Liver (tissue), 8 donors: ENCODE measurements at regions not wholly inside any gene's neighbourhood (a gene's known extent, or its start where the extent isn't known, plus 50 kb on each side); places are given as distances from the start of the nearest gene placed in this dataset.

ENCODE experiments used
- DNase-seq: peaks from one replicate; pipeline ENCODE4 v3.0.0-alpha.2; 2017; ENCODE audit warnings: low spot score
- H3K27ac ChIP-seq, 2 donors: one replicate each; pipeline ENCODE4 v1.7.0; 2013; ENCODE audit warnings: inconsistent platforms in 2 of 2, low read length in 2 of 2, control low read depth in 1 of 2, low read depth in 1 of 2, mild to moderate bottlenecking in 1 of 2
- H3K27me3 ChIP-seq, 4 donors: one replicate each; pipeline versions ENCODE4 v1.6.1 to v1.7.0; 2013; ENCODE audit warnings: low read length in 3 of 4, inconsistent platforms in 1 of 4, mild to moderate bottlenecking in 1 of 4, moderate library complexity in 1 of 4; ENCODE audit not compliant: control insufficient read depth in 4 of 4, insufficient read depth in 4 of 4
- H3K36me3 ChIP-seq, 4 donors: one replicate each; pipeline versions ENCODE4 v1.6.1 to v1.7.0; 2013; ENCODE audit warnings: low read length in 3 of 4, mild to moderate bottlenecking in 3 of 4, low read depth in 1 of 4, moderate library complexity in 1 of 4; ENCODE audit not compliant: control insufficient read depth in 4 of 4, insufficient read depth in 3 of 4
- H3K4me1 ChIP-seq, 4 donors: one replicate each; pipeline versions ENCODE4 v1.6.1 to v1.7.0; 2013; ENCODE audit warnings: low read length in 3 of 4, mild to moderate bottlenecking in 3 of 4, moderate library complexity in 1 of 4; ENCODE audit not compliant: control insufficient read depth in 4 of 4, insufficient read depth in 4 of 4
- H3K4me3 ChIP-seq, 3 donors: one replicate each; pipeline versions ENCODE4 v1.6.1 to v1.7.0; 2013; ENCODE audit warnings: low read length in 3 of 3, control low read depth in 1 of 3, low read depth in 1 of 3, mild to moderate bottlenecking in 1 of 3
- H3K9ac ChIP-seq, 2 donors: one replicate each; pipeline ENCODE4 v1.7.0; 2013; ENCODE audit warnings: low read length in 2 of 2, mild to moderate bottlenecking in 2 of 2, moderate library complexity in 2 of 2, control low read depth in 1 of 2, low read depth in 1 of 2
- H3K9me3 ChIP-seq, 4 donors: one replicate each; pipeline versions ENCODE4 v1.6.1 to v1.7.0; 2013; ENCODE audit warnings: low read length in 3 of 4; ENCODE audit not compliant: control insufficient read depth in 4 of 4
- EGR1 ChIP-seq, 2 donors: IDR thresholded peaks; 2 replicates each; pipeline ENCODE4 v1.6.1; 2016 to 2018; ENCODE audit warnings: antibody characterized with exemption in 2 of 2, low read depth in 2 of 2
- FOXA2 ChIP-seq: IDR thresholded peaks from 2 replicates; pipeline ENCODE4 v1.6.1; 2016; ENCODE audit warnings: antibody characterized with exemption
- GABPA ChIP-seq, 2 donors: IDR thresholded peaks in 1 of 2; conservative IDR thresholded peaks in 1 of 2; 2 replicates each; pipeline ENCODE4 v1.6.1; 2016; ENCODE audit warnings: antibody characterized with exemption in 2 of 2, mild to moderate bottlenecking in 1 of 2, moderate library complexity in 1 of 2
- HNF4A ChIP-seq, 2 donors: conservative IDR thresholded peaks; 2 replicates each; pipeline ENCODE4 v1.6.1; 2016; ENCODE audit warnings: antibody characterized with exemption in 2 of 2, mild to moderate bottlenecking in 2 of 2
- HNF4G ChIP-seq: IDR thresholded peaks from 2 replicates; pipeline ENCODE4 v1.6.1; 2016; ENCODE audit warnings: antibody characterized with exemption
- NR2F2 ChIP-seq: IDR thresholded peaks from 2 replicates; pipeline ENCODE4 v1.6.1; 2016; ENCODE audit warnings: antibody characterized with exemption
- RAD21 ChIP-seq, 2 donors: IDR thresholded peaks; 2 replicates each; pipeline ENCODE4 v1.6.1; 2016; ENCODE audit warnings: antibody characterized with exemption in 2 of 2, mild to moderate bottlenecking in 2 of 2
- REST ChIP-seq: IDR thresholded peaks from 2 replicates; pipeline ENCODE4 v1.6.1; 2016; ENCODE audit warnings: antibody characterized with exemption, mild to moderate bottlenecking
- SP1 ChIP-seq: IDR thresholded peaks from 2 replicates; pipeline ENCODE4 v1.6.1; 2018; ENCODE audit warnings: antibody characterized with exemption, mild to moderate bottlenecking
- TAF1 ChIP-seq: conservative IDR thresholded peaks from 2 replicates; pipeline ENCODE4 v1.6.1; 2016; ENCODE audit warnings: antibody characterized with exemption, mild to moderate bottlenecking
- WGBS: extraction: QIAGEN DNeasy Blood & Tissue Kit; methylation state at CpG from one replicate; pipeline ENCODE4 v1.1.7; 2013; 5-methylcytosine and 5-hydroxymethylcytosine counted together
- TF ChIP-seq, protein P1 (sequence below): fragments of 150-350 bp; IDR thresholded peaks from 2 replicates; pipeline ENCODE4 v1.5.1; 2017; ENCODE audit warnings: improper control_type of control experiment, low read depth, low read length; ENCODE audit not compliant: missing input control
- TF ChIP-seq, protein P2 (sequence below): IDR thresholded peaks from 2 replicates; pipeline ENCODE4 v1.6.1; 2016; ENCODE audit warnings: antibody characterized with exemption
- donor health status: healthy.
- donor health status: healthy.
- donor health status: healthy.
- donor health status: healthy.
- donor health status: healthy.

GRCh38 chr2:217062768-217063167 is 202.9 kb upstream of the TNP1 start (continued):
- TF ChIP-seq, protein P1, sequence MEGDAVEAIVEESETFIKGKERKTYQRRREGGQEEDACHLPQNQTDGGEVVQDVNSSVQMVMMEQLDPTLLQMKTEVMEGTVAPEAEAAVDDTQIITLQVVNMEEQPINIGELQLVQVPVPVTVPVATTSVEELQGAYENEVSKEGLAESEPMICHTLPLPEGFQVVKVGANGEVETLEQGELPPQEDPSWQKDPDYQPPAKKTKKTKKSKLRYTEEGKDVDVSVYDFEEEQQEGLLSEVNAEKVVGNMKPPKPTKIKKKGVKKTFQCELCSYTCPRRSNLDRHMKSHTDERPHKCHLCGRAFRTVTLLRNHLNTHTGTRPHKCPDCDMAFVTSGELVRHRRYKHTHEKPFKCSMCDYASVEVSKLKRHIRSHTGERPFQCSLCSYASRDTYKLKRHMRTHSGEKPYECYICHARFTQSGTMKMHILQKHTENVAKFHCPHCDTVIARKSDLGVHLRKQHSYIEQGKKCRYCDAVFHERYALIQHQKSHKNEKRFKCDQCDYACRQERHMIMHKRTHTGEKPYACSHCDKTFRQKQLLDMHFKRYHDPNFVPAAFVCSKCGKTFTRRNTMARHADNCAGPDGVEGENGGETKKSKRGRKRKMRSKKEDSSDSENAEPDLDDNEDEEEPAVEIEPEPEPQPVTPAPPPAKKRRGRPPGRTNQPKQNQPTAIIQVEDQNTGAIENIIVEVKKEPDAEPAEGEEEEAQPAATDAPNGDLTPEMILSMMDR: no peak
- TF ChIP-seq NR2F2: no peak
- TF ChIP-seq REST: no peak
- no peak for TF ChIP-seq HNF4G
- TF ChIP-seq RAD21 (IDR thresholded peaks at IDR 0.05): no peak

GRCh38 chr2:217061916-217062505 is 202.1 kb upstream of the TNP1 start:
- TF ChIP-seq SP1: no peak

DNA sequence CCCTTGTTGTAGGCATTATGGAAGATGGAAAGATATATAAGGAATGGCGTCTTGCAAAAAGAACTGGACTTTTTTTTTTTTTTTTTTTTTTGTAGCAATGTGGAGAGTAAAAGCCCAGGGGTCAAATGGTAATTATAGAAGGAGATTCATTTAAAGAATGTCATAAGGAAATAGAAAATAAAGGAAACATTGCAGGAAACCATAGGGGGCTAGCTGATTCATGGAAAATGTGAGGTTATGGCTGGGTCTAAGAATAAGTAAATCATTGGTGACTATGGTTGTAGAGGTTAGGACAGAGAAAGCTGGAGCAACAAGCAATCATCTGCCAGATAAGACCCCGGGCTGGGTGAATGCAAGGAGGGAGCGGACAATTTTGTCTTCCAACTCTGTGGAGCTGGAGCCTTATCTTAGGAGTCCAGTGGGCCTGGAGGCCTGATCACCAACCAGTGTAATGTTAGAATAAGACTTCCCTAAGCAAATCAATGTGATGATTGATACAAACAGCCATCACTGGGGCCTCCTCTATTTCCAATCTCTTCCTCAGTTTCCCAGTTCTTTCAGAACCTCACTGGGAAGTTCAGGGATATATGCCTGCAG is 201.2 kb upstream of the TNP1 start:
- H3K9ac ChIP-seq: no peak overlapping the region
- WGBS: 82% methylated on average over 3 of the region's 3 CpGs
- no peaks in the 10 kb centered on the region for H3K4me1 ChIP-seq
- no peak overlapping the region for H3K27ac ChIP-seq
- H3K27me3 ChIP-seq: no peaks in the 10 kb centered on the region
- no peak for TF ChIP-seq SP1
- TF ChIP-seq TAF1: no peak
- no peak for TF ChIP-seq EGR1 (IDR thresholded peaks at IDR 0.05; ENCODE audit: low read depth in 2 of 2)
- no peak overlapping the region for H3K4me3 ChIP-seq
- no peaks in the 10 kb centered on the region for H3K9me3 ChIP-seq
- no peak for DNase-seq
- H3K36me3 ChIP-seq: no peaks in the 10 kb centered on the region

More at GRCh38 chr2:217061916-217062505, 202.1 kb upstream of the TNP1 start:
- Histone ChIP-seq H3K36me3 (no peaks in the 10 kb centered on the region), H3K4me1 (no peaks in the 10 kb centered on the region), H3K9me3 (no peaks in the 10 kb centered on the region), H3K27ac (no peak overlapping the region), H3K9ac (no peak overlapping the region), H3K27me3 (peaks cover 0 to 4% (median under 1%) of the 10 kb centered on the region in 4 donors), H3K4me3 (no peak overlapping the region)
- 92% methylated on average over 7 of the region's 7 CpGs for WGBS
- no peak for DNase-seq

DNA sequence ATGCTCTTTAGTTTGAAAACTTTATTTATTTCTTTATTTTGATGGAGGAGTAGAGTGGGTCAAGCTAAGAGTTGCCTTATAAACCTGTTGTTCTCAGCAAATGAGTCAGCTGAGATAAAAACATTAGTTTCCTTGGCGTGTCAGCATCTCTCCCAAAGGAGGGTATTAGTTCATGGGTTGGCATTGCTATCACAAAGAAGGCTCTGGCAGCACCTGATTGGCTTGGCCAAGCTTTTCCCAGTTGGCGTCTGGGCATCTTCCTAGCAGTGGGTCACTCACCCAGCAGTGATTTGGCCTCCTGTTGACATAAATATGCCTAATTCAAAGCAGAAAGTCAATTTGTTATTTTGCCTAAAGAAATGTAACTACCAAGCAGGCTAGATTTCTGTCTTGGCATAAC is 200.7 kb upstream of the TNP1 start:
- 90% methylated on average over 2 of the region's 2 CpGs for WGBS
- Histone ChIP-seq H3K9ac (no peak overlapping the region), H3K36me3 (no peaks in the 10 kb centered on the region), H3K27ac (no peak overlapping the region), H3K27me3 (no peaks in the 10 kb centered on the region), H3K4me3 (no peak overlapping the region), H3K9me3 (no peaks in the 10 kb centered on the region), H3K4me1 (no peaks in the 10 kb centered on the region)
- TF ChIP-seq, protein P1: no peak
- TF ChIP-seq HNF4A (conservative IDR thresholded peaks at IDR 0.05): no peak
- no peak for TF ChIP-seq GABPA (IDR thresholded peaks at IDR 0.05 in 1 of 2, conservative IDR thresholded peaks at IDR 0.05 in 1 of 2)
- TF ChIP-seq REST: no peak
- TF ChIP-seq SP1: no peak
- no peak for TF ChIP-seq TAF1
- no peak for TF ChIP-seq HNF4G
- no peak for TF ChIP-seq FOXA2
- TF ChIP-seq, protein P2, sequence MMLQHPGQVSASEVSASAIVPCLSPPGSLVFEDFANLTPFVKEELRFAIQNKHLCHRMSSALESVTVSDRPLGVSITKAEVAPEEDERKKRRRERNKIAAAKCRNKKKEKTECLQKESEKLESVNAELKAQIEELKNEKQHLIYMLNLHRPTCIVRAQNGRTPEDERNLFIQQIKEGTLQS: no peak
- DNase-seq: no peak
